H1 (cell line): ENCODE measurements at regions not wholly inside any gene's neighbourhood (a gene's known extent, or its start where the extent isn't known, plus 50 kb on each side); places are given as distances from the start of the nearest gene placed in this dataset.

Experiments used
- CTCF ChIA-PET: fragments of 300-600 bp; sonication (Branson Sonifier 250); formaldehyde crosslinking; loops from one replicate; lab custom pipeline; 2021; ENCODE audit not compliant: partially characterized antibody; lab: Charles Lee
- POLR2A ChIA-PET: fragments of 300-600 bp; sonication (Branson Sonifier 250); formaldehyde crosslinking; loops from one replicate; lab custom pipeline; 2021; ENCODE audit warnings: inconsistent platforms; ENCODE audit not compliant: partially characterized antibody; lab: Charles Lee
- DNase-seq, 2 experiments: peaks; one replicate each; pipeline versions ENCODE4 v3.0.0 to v3.0.0-alpha.2; 2010 to 2022; ENCODE audit warnings: low spot score in 2 of 2, low read depth in 1 of 2, mixed read lengths in 1 of 2
- FAIRE-seq: peaks from 2 replicates; lab custom pipeline; 2011; peaks lifted over from hg19 to GRCh38; lab: Jason Lieb, UNC
- H2AFZ ChIP-seq: 2 replicates; pipeline ENCODE4 v1.8.1; 2012; ENCODE audit warnings: low read length, inconsistent platforms
- H2AK5ac ChIP-seq: 2 replicates; pipeline ENCODE4 v1.6.1; 2013; ENCODE audit warnings: low read depth, low read length
- H2BK120ac ChIP-seq: replicated peaks from 2 replicates; pipeline ENCODE3; 2013; ENCODE audit warnings: low read depth, low read length, inconsistent platforms
- H2BK12ac ChIP-seq: 2 replicates; pipeline ENCODE4 v1.6.1; 2013; ENCODE audit warnings: low read depth, low read length
- H2BK15ac ChIP-seq: 2 replicates; pipeline ENCODE4 v1.6.1; 2013; ENCODE audit warnings: low read length
- H2BK20ac ChIP-seq: 2 replicates; pipeline ENCODE4 v1.6.1; 2013; ENCODE audit warnings: low read length
- H2BK5ac ChIP-seq: 2 replicates; pipeline ENCODE4 v1.6.1; 2013; ENCODE audit warnings: low read depth, low read length
- H3K14ac ChIP-seq: 2 replicates; pipeline ENCODE4 v1.6.1; 2013; ENCODE audit warnings: inconsistent platforms; ENCODE audit not compliant: insufficient read length
- H3K18ac ChIP-seq: 2 replicates; pipeline ENCODE4 v1.6.1; 2013; ENCODE audit warnings: low read length; ENCODE audit errors: extremely low read depth
- H3K23ac ChIP-seq: 2 replicates; pipeline ENCODE4 v1.6.1; 2013; ENCODE audit warnings: inconsistent platforms; ENCODE audit not compliant: insufficient read length
- H3K23me2 ChIP-seq: 2 replicates; pipeline ENCODE4 v1.6.1; 2013; ENCODE audit warnings: low read depth, low read length
- H3K27ac ChIP-seq: 2 replicates; pipeline ENCODE4 v1.6.1; 2011; ENCODE audit warnings: low read depth, low read length, inconsistent platforms
- H3K27me3 ChIP-seq, 4 experiments: replicated peaks in 1 of 4; 1 replicate in 1 of 4; 2 replicates in 3 of 4; pipeline versions ENCODE4 v1.6.1 to v1.8.1; 2011 to 2013; ENCODE audit warnings: low read length in 3 of 4, mild to moderate bottlenecking in 3 of 4, inconsistent platforms in 2 of 4, mixed read lengths in 2 of 4, moderate library complexity in 1 of 4; ENCODE audit not compliant: control insufficient read depth in 3 of 4, insufficient read depth in 3 of 4; ENCODE audit errors: extremely low read depth in 1 of 4
- H3K36me3 ChIP-seq, 4 experiments: 2 replicates each; pipeline versions ENCODE4 v1.6.1 to v1.8.1; 2011 to 2013; ENCODE audit warnings: mild to moderate bottlenecking in 4 of 4, low read length in 3 of 4, moderate library complexity in 2 of 4, control low read depth in 1 of 4, inconsistent platforms in 1 of 4; ENCODE audit not compliant: insufficient read depth in 4 of 4, control insufficient read depth in 2 of 4
- H3K4ac ChIP-seq: replicated peaks from 2 replicates; pipeline ENCODE3; 2013; ENCODE audit warnings: low read length, low read depth, mixed read lengths, inconsistent platforms; ENCODE audit not compliant: insufficient read length
- H3K4me1 ChIP-seq, 4 experiments: replicated peaks in 1 of 4; 1 replicate in 1 of 4; 2 replicates in 3 of 4; pipeline versions ENCODE4 v1.6.1 to v1.8.1; 2011 to 2013; ENCODE audit warnings: low read length in 3 of 4, inconsistent platforms in 2 of 4, mixed read lengths in 1 of 4; ENCODE audit not compliant: insufficient read depth in 4 of 4, control insufficient read depth in 3 of 4
- H3K4me2 ChIP-seq, 2 experiments: 2 replicates each; pipeline versions ENCODE4 v1.6.1 to v1.8.1; 2011 to 2013; ENCODE audit warnings: low read depth in 2 of 2, low read length in 2 of 2, control low read depth in 1 of 2, inconsistent platforms in 1 of 2, mild to moderate bottlenecking in 1 of 2; ENCODE audit not compliant: insufficient read depth in 1 of 2
- H3K4me3 ChIP-seq, 4 experiments: fragments of 200-600, 300-600 bp in 1 of 4; sonication (generic), shearing (Covaris generic), sonication (Bioruptor Twin) in 1 of 4; 2 replicates each; pipeline versions ENCODE4 v1.5.1 to v1.8.1; 2011 to 2016; ENCODE audit warnings: low read length in 4 of 4, low read depth in 3 of 4, control low read depth in 2 of 4, inconsistent platforms in 2 of 4, mild to moderate bottlenecking in 2 of 4, mixed read lengths in 1 of 4, moderate library complexity in 1 of 4; ENCODE audit not compliant: insufficient read depth in 2 of 4; ENCODE audit errors: extremely low read depth in 1 of 4
- H3K56ac ChIP-seq: replicated peaks from 2 replicates; pipeline ENCODE3; 2013; ENCODE audit warnings: low read depth, mild to moderate bottlenecking, mixed read lengths, low read length, inconsistent platforms; ENCODE audit not compliant: insufficient read length
- H3K79me1 ChIP-seq: 2 replicates; pipeline ENCODE4 v1.6.1; 2013; ENCODE audit warnings: low read depth, low read length, control low read depth
- H3K79me2 ChIP-seq, 2 experiments: 2 replicates each; pipeline versions ENCODE4 v1.6.1 to v1.8.1; 2012 to 2013; ENCODE audit warnings: low read length in 2 of 2, mild to moderate bottlenecking in 2 of 2, inconsistent platforms in 1 of 2; ENCODE audit not compliant: insufficient read depth in 2 of 2, control insufficient read depth in 1 of 2
- H3K9ac ChIP-seq, 4 experiments: replicated peaks in 1 of 4; 1 replicate in 1 of 4; 2 replicates in 3 of 4; pipeline versions ENCODE4 v1.6.1 to v1.8.1; 2011 to 2013; ENCODE audit warnings: low read depth in 3 of 4, low read length in 3 of 4, control low read depth in 2 of 4, mild to moderate bottlenecking in 2 of 4, moderate library complexity in 2 of 4, inconsistent platforms in 1 of 4; ENCODE audit errors: extremely low read depth in 1 of 4
- H3K9me3 ChIP-seq, 2 experiments: 2 replicates each; pipeline versions ENCODE4 v1.6.1 to v1.8.1; 2012 to 2013; ENCODE audit warnings: mild to moderate bottlenecking in 2 of 2, moderate library complexity in 2 of 2, control low read depth in 1 of 2, inconsistent platforms in 1 of 2, low read depth in 1 of 2, low read length in 1 of 2, mixed read lengths in 1 of 2; ENCODE audit not compliant: insufficient read depth in 2 of 2
- H4K20me1 ChIP-seq, 2 experiments: replicated peaks in 1 of 2; 2 replicates each; pipeline versions ENCODE3 to v1.8.1; 2011 to 2013; ENCODE audit warnings: inconsistent platforms in 2 of 2, low read length in 2 of 2, mild to moderate bottlenecking in 1 of 2; ENCODE audit not compliant: insufficient read depth in 2 of 2, control insufficient read depth in 1 of 2
- H4K5ac ChIP-seq: 2 replicates; pipeline ENCODE4 v1.6.1; 2013; ENCODE audit warnings: low read length, low read depth, mixed read lengths, inconsistent platforms; ENCODE audit not compliant: insufficient read length
- H4K8ac ChIP-seq: 2 replicates; pipeline ENCODE4 v1.8.0; 2013; ENCODE audit warnings: mild to moderate bottlenecking, moderate library complexity, low read length, inconsistent platforms; ENCODE audit not compliant: insufficient read depth; ENCODE audit errors: extremely low read depth
- H4K91ac ChIP-seq: replicated peaks from 2 replicates; pipeline ENCODE3; 2013; ENCODE audit warnings: low read length, mixed read lengths, inconsistent platforms; ENCODE audit not compliant: insufficient read length
- BRCA1 ChIP-seq: IDR thresholded peaks from 2 replicates; pipeline ENCODE4 v1.6.1; 2012; ENCODE audit warnings: low read depth, low read length, improper control_type of control experiment
- FOSL1 ChIP-seq: IDR thresholded peaks from 2 replicates; pipeline ENCODE4 v1.6.1; 2011; ENCODE audit warnings: mild to moderate bottlenecking, low read depth, low read length, moderate library complexity; ENCODE audit not compliant: insufficient read depth
- HDAC2 ChIP-seq, 2 experiments: fragments of 300-600 bp in 1 of 2; sonication (generic) in 1 of 2; IDR thresholded peaks; 2 replicates each; pipeline ENCODE4 v1.6.1; 2011 to 2012; ENCODE audit warnings: low read depth in 2 of 2, low read length in 2 of 2, mild to moderate bottlenecking in 2 of 2, moderate library complexity in 2 of 2, borderline replicate concordance in 1 of 2, inconsistent platforms in 1 of 2
- RNF2 ChIP-seq: fragments of 200-900, 300-1000 bp; sonication (generic); IDR thresholded peaks from 2 replicates; pipeline ENCODE4 v1.7.1; 2016; ENCODE audit warnings: borderline replicate concordance, low read depth, mild to moderate bottlenecking, antibody characterized with exemption, low read length; ENCODE audit not compliant: poor library complexity, severe bottlenecking; ENCODE audit errors: missing control alignments
- SRF ChIP-seq: IDR thresholded peaks from 2 replicates; pipeline ENCODE4 v1.6.1; 2011; ENCODE audit warnings: mild to moderate bottlenecking, low read depth, low read length, moderate library complexity
- ZNF274 ChIP-seq: IDR thresholded peaks from 2 replicates; pipeline ENCODE4 v1.7.0; 2012; ENCODE audit warnings: low read length, borderline replicate concordance; ENCODE audit errors: extremely low read depth
- WGBS, 2 experiments: shearing (Covaris generic) in 1 of 2; methylation state at CpG; one replicate each; pipeline versions ENCODE4 v1.1.6 to v1.1.7; 2013 to 2015; ENCODE audit warnings: low lambda C conversion rate in 2 of 2, mixed read lengths in 2 of 2, inconsistent platforms in 1 of 2, low coverage in 1 of 2, missing lambda C conversion rate in 1 of 2; ENCODE audit not compliant: insufficient replicate concordance in 2 of 2, insufficient coverage in 1 of 2, insufficient read length in 1 of 2; ENCODE audit errors: extremely low coverage in 1 of 2, missing lambda C conversion rate in 1 of 2; 5-methylcytosine and 5-hydroxymethylcytosine counted together
- TF ChIP-seq, protein P1 (sequence below), 3 experiments: IDR thresholded peaks; 1 replicate in 2 of 3; 2 replicates in 1 of 3; pipeline versions ENCODE4 v1.5.1 to v1.6.1; 2011; ENCODE audit warnings: low read length in 3 of 3, mild to moderate bottlenecking in 3 of 3, inconsistent platforms in 2 of 3, low read depth in 1 of 3, moderate library complexity in 1 of 3; ENCODE audit not compliant: insufficient read depth in 1 of 3; ENCODE audit errors: control extremely low read depth in 1 of 3
- TF ChIP-seq, protein P2 (sequence below): IDR thresholded peaks from 2 replicates; pipeline ENCODE4 v1.6.1; 2012; ENCODE audit warnings: low read length, inconsistent platforms

DNA sequence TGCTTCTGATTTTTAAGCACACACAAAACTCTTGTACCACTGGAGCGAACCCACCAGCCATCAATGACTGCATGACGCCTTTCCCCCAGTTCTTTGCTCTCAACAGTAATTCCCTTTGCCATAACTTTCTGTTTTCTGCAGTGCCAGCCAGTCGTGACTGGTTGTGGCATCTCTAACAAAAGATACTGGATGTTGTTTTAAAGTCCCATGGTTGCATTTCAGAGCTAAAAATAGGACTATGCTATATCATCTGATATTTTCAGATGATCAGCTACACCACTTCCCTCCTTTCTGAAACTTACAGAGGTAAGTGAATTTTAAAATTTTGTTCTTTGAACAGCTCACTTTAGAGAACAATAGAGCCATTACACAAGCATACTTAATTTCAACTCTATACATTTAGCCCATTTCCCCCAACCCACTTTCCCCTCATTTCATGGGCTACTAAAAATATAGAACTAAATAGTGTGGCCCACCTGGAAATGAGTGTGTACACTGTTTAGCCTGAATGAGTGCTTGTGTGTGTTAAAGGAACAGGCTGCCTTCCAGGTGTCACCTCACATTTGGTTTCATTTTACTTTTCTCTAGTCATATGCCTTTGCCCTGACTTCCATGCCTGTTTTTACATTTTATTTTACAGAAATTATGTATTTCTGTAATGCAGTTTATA, 136.9 kb upstream of the ZC3H12C start:
- no peaks in the 10 kb centered on the region; a peak in 2 of 7 replicates for H3K4me1 ChIP-seq
- H3K9ac ChIP-seq: no peak overlapping the region
- FAIRE-seq (no peak), DNase-seq (no peak)
- no peak overlapping the region for H4K91ac ChIP-seq
- H3K4me3 ChIP-seq: no peak overlapping the region
- no peak overlapping the region for H2BK5ac ChIP-seq
- no peak overlapping the region for H2BK15ac ChIP-seq
- no peaks in the 10 kb centered on the region for H3K79me2 ChIP-seq
- no peaks in the 10 kb centered on the region for H4K20me1 ChIP-seq
- H3K23me2 ChIP-seq: no peaks in the 10 kb centered on the region
- H3K27me3 ChIP-seq: no peaks in the 10 kb centered on the region
- no peak overlapping the region for H3K4ac ChIP-seq
- H3K4me2 ChIP-seq: no peak overlapping the region
- ChIA-PET CTCF (interaction anchor here (0.9 kb wide), 1 partner anchor 9 kb away, joined by 3 read pairs; no protein-coding TSS in a partner anchor), POLR2A (no interaction called here)
- H2BK20ac ChIP-seq: no peak overlapping the region
- H3K56ac ChIP-seq: no peak overlapping the region
- H2BK120ac ChIP-seq: no peak overlapping the region
- no peak overlapping the region for H3K27ac ChIP-seq
- 88% methylated on average over 3 of the region's 3 CpGs; no CpG with 5 or more reads in 1 of the 2 experiments for WGBS, 2 experiments
- H3K18ac ChIP-seq: no peak overlapping the region
- H3K79me1 ChIP-seq: no peaks in the 10 kb centered on the region
- no peaks in the 10 kb centered on the region for H3K9me3 ChIP-seq
- no peaks in the 10 kb centered on the region for H3K36me3 ChIP-seq
- H4K8ac ChIP-seq: no peak overlapping the region
- H4K5ac ChIP-seq: no peak overlapping the region
- H2AK5ac ChIP-seq: no peak overlapping the region
- H2BK12ac ChIP-seq: no peak overlapping the region
- H3K23ac ChIP-seq: no peak overlapping the region
- H2AFZ ChIP-seq: no peak overlapping the region
- no peak overlapping the region for H3K14ac ChIP-seq
- TF ChIP-seq BRCA1 (no peak), FOSL1 (no peak), HDAC2 (IDR thresholded peaks at IDR 0.05; ENCODE audit: borderline replicate concordance in 1 of 2, low read depth in 2 of 2, low read length in 2 of 2) (no peak), RNF2 (no peak), ZNF274 (no peak), SRF (no peak)
- TF ChIP-seq, protein P1, sequence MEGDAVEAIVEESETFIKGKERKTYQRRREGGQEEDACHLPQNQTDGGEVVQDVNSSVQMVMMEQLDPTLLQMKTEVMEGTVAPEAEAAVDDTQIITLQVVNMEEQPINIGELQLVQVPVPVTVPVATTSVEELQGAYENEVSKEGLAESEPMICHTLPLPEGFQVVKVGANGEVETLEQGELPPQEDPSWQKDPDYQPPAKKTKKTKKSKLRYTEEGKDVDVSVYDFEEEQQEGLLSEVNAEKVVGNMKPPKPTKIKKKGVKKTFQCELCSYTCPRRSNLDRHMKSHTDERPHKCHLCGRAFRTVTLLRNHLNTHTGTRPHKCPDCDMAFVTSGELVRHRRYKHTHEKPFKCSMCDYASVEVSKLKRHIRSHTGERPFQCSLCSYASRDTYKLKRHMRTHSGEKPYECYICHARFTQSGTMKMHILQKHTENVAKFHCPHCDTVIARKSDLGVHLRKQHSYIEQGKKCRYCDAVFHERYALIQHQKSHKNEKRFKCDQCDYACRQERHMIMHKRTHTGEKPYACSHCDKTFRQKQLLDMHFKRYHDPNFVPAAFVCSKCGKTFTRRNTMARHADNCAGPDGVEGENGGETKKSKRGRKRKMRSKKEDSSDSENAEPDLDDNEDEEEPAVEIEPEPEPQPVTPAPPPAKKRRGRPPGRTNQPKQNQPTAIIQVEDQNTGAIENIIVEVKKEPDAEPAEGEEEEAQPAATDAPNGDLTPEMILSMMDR (IDR thresholded peaks at IDR 0.05; ENCODE audit: control extremely low read depth in 1 of 3, insufficient read depth in 1 of 3, low read depth in 1 of 3, low read length in 3 of 3): no peak
- TF ChIP-seq, protein P2, sequence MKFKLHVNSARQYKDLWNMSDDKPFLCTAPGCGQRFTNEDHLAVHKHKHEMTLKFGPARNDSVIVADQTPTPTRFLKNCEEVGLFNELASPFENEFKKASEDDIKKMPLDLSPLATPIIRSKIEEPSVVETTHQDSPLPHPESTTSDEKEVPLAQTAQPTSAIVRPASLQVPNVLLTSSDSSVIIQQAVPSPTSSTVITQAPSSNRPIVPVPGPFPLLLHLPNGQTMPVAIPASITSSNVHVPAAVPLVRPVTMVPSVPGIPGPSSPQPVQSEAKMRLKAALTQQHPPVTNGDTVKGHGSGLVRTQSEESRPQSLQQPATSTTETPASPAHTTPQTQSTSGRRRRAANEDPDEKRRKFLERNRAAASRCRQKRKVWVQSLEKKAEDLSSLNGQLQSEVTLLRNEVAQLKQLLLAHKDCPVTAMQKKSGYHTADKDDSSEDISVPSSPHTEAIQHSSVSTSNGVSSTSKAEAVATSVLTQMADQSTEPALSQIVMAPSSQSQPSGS: no peak
